Nephron progenitor cell (in vitro differentiated cells): ENCODE measurements at regions not wholly inside any gene's neighbourhood (a gene's known extent, or its start where the extent isn't known, plus 50 kb on each side); places are given as distances from the start of the nearest gene placed in this dataset.

Experiments
- DNase-seq: peaks from one replicate; pipeline ENCODE4 v3.0.0; 2021
- H3K27ac Mint-ChIP-seq: 2 replicates; pipeline ENCODE4 v1.8.0; 2021; ENCODE audit warnings: mild to moderate bottlenecking, moderate library complexity, mixed read lengths
- H3K27me3 Mint-ChIP-seq: 2 replicates; pipeline ENCODE4 v1.8.0; 2021; ENCODE audit warnings: mild to moderate bottlenecking, low read depth, mixed read lengths; ENCODE audit not compliant: poor library complexity
- H3K36me3 Mint-ChIP-seq: 2 replicates; pipeline ENCODE4 v1.8.0; 2021; ENCODE audit warnings: low read depth, mixed read lengths
- H3K4me1 Mint-ChIP-seq: 2 replicates; pipeline ENCODE4 v1.8.0; 2021; ENCODE audit warnings: mixed read lengths
- H3K4me3 Mint-ChIP-seq: 2 replicates; pipeline ENCODE4 v1.8.0; 2021; ENCODE audit warnings: mild to moderate bottlenecking, moderate library complexity, mixed read lengths
- H3K9me3 Mint-ChIP-seq: 2 replicates; pipeline ENCODE4 v1.8.0; 2021; ENCODE audit warnings: mild to moderate bottlenecking, moderate library complexity, mixed read lengths
- TF ChIP-seq, protein P1 (sequence below): fragments of 200-600 bp; sonication (generic); IDR thresholded peaks from 2 replicates; pipeline ENCODE4 v1.5.0; 2021; ENCODE audit warnings: antibody characterized with exemption

DNA sequence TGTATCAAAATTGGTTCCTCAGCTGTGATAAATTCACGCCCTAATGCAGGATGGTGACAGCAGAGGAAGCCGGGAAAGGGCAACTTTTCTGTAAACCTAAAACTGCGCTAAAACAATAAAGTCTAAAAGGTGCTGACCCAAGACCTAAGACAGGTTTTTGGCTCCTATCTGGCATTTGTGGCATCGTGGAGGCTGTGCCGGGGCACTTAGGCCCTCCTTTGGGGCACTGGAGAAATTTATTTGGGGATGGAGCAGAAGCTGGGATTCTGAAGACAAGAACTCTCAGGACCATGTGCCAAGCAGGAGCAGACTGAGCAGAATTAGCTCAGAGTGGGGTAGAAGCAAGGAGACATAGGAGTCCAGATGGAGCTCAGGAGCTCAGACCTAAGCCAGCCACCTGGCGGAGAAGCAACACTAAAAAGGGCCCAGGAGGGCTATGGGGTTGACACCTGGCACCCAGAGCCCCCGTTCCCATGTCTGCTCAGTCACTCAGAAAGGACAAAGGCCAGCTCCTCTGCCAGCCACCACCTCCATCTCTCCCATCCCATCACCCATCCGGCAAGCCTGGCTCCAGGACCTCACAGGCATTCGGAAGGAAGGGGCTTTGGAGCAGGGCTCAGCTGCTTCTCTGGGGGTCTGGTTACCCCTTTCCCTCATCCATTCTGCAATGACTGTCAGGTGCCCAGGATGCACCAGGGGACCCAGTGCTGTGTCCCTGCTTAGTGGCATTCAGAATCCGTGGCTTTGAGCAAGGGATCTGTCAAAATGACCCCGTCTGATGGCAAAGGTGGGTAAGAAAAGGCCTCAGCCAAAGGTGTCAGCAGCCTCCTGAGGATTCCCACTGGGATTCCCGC, 347.7 kb downstream of the NPHP4 start:
- no peak for DNase-seq
- peaks cover 4% of the 10 kb centered on the region for H3K9me3 Mint-ChIP-seq
- peaks cover 24% of the 10 kb centered on the region for H3K27me3 Mint-ChIP-seq
- H3K36me3 Mint-ChIP-seq, result no peaks in the 10 kb centered on the region
- no peak overlapping the region for H3K27ac Mint-ChIP-seq
- TF ChIP-seq, protein P1, sequence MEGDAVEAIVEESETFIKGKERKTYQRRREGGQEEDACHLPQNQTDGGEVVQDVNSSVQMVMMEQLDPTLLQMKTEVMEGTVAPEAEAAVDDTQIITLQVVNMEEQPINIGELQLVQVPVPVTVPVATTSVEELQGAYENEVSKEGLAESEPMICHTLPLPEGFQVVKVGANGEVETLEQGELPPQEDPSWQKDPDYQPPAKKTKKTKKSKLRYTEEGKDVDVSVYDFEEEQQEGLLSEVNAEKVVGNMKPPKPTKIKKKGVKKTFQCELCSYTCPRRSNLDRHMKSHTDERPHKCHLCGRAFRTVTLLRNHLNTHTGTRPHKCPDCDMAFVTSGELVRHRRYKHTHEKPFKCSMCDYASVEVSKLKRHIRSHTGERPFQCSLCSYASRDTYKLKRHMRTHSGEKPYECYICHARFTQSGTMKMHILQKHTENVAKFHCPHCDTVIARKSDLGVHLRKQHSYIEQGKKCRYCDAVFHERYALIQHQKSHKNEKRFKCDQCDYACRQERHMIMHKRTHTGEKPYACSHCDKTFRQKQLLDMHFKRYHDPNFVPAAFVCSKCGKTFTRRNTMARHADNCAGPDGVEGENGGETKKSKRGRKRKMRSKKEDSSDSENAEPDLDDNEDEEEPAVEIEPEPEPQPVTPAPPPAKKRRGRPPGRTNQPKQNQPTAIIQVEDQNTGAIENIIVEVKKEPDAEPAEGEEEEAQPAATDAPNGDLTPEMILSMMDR, result no peak
- H3K4me1 Mint-ChIP-seq, result peaks cover 32% of the 10 kb centered on the region
- no peak overlapping the region for H3K4me3 Mint-ChIP-seq

DNA sequence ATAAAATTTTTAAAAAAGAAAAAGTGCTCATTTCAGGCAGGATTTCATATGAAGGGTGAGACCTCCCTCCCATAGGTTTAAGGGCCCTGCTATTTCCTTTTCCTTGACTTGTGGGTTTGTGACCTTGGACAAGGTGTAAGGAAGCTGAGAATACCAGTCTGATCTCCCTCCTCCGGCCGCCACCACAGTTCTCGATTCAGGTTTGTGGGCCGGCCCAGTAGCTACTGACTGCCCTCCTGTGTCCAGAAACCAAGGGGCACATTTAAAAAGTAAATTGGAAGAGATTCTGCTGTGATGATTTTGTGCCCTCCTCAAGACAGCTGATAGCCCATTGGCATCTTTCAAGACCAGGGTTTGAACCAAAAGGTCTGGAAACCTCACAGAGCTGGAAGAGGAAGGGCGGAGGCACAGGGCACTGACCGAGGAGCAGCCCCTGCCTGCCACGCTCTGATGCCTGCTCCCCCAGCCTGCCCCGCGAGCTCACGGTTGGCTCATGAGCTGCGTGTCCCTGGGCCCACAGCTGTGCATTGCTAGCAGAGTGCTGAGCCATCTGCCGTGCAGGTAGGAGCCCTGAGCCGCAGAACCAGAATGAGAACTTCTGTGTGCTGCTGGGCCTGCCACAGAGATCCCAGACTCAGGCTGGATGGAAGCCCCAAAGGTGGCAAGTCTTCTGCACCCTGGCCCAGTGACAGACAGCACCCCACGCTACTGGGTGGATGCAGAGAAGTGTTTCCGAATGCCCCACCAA, 348.7 kb downstream of the NPHP4 start:
- H3K4me1 Mint-ChIP-seq, result peaks cover 25% of the 10 kb centered on the region
- no peak for DNase-seq

DNA sequence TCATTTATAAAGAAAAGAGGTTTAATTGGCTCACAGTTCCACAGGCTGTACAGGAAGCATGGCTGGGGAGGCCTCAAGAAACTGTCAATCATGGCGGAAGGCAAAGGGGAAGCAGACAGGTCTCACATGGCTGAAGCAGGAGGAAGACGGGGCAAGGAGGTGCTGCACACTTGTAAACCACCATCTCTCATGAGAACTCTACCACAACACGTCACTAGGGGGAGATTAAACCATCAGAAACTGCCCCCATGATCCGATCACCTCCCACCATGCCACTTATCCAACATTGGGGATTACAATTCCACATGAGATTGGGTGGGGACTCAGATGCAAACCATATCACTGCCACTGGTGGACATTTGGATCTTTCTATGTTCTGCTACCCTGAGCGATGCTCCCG, 351.4 kb downstream of the NPHP4 start:
- H3K4me1 Mint-ChIP-seq, result peaks cover 6% of the 10 kb centered on the region
- TF ChIP-seq, protein P1, result no peak
- peaks cover 19% of the 10 kb centered on the region for H3K27me3 Mint-ChIP-seq
- no peak overlapping the region for H3K4me3 Mint-ChIP-seq
- H3K36me3 Mint-ChIP-seq, result no peaks in the 10 kb centered on the region
- peaks cover 10% of the 10 kb centered on the region for H3K9me3 Mint-ChIP-seq
- DNase-seq, result no peak
- no peak overlapping the region for H3K27ac Mint-ChIP-seq

More for the DNA sequence above, 348.7 kb downstream of the NPHP4 start:
- TF ChIP-seq, protein P1, result no peak
- no peak overlapping the region for H3K4me3 Mint-ChIP-seq
- H3K27me3 Mint-ChIP-seq, result peaks cover 24% of the 10 kb centered on the region
- peaks cover 4% of the 10 kb centered on the region for H3K9me3 Mint-ChIP-seq
- H3K36me3 Mint-ChIP-seq, result no peaks in the 10 kb centered on the region
- H3K27ac Mint-ChIP-seq, result no peak overlapping the region

DNA sequence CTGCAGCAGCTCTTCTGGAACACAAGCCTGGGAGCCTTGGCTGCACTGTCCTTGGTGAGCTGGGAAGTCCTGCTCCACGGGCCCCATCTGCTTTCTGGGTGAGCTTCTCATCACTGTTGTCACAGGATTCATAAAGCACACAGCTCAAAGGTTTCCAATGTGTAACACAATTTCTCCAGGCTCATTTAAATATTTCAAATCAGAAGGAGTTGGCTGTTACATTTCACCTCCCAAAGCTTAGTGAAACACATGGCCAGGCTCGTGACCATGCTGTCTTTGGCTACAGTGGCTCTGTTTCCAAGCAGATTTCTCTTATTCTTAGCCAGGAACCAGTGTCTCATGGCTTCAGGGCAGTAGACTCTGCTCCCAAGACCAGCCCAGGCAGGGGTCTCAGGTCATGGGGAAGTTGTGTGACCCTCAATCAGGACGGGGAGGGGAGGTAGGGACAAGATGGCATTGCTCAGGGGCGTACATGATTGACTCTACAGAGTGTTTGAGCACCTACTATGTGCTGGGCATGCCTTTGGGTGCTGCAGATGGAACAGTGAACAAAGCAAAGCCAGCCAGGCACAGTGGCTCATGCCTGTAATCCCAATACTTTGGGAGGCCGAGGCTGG, 353.0 kb downstream of the NPHP4 start:
- no peaks in the 10 kb centered on the region for H3K36me3 Mint-ChIP-seq
- H3K4me3 Mint-ChIP-seq, result no peak overlapping the region
- peaks cover 15% of the 10 kb centered on the region for H3K27me3 Mint-ChIP-seq
- no peak for DNase-seq
- peaks cover 6% of the 10 kb centered on the region for H3K9me3 Mint-ChIP-seq
- H3K27ac Mint-ChIP-seq, result no peak overlapping the region
- TF ChIP-seq, protein P1, result no peak
- peaks cover 6% of the 10 kb centered on the region for H3K4me1 Mint-ChIP-seq

DNA sequence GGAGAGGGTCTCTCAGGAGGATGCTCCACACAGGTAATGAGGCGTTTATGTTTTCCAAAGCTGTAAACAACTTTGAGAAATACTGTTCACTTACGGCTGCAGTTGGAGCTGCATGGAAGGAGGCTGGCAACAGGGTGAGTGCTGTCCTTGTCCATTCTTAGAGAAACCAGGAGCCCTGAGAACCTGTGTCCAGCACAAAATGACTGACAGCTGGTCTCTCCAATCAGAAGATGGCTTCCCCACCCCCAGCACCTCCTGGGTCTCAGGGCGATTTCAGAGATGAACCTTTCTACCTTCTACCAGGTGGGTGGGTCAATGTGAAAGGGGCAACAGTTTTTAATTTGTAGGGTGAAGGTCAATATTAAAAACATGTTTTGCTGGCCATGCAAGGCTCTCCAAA, 353.6 kb downstream of the NPHP4 start:
- DNase-seq, result no peak
- TF ChIP-seq, protein P1, result no peak
- Mint-ChIP-seq H3K27ac (no peak overlapping the region), H3K9me3 (peaks cover 6% of the 10 kb centered on the region), H3K4me1 (peaks cover 3% of the 10 kb centered on the region), H3K4me3 (no peak overlapping the region), H3K36me3 (no peaks in the 10 kb centered on the region), H3K27me3 (peaks cover 12% of the 10 kb centered on the region)
